Caco-2 (cell line): ENCODE measurements at regions not wholly inside any gene's neighbourhood (a gene's known extent, or its start where the extent isn't known, plus 50 kb on each side); places are given as distances from the start of the nearest gene placed in this dataset.

Experiments
- BruUV-seq: library from RNA; stranded (reverse); fragments of 400-500 nt; replicated peaks from 2 replicates; lab custom pipeline; 2021; lab: Mats Ljungman, UMichigan
- CTCF ChIA-PET: fragments of 300-600 bp; sonication (Branson Sonifier 250); formaldehyde crosslinking; loops from one replicate; lab custom pipeline; 2022; ENCODE audit warnings: antibody characterized with exemption; lab: Charles Lee
- POLR2A ChIA-PET: fragments of 300-600 bp; sonication (Branson Sonifier 250); formaldehyde crosslinking; loops from one replicate; lab custom pipeline; 2022; ENCODE audit warnings: antibody characterized with exemption; lab: Charles Lee
- DNase-seq, 2 experiments: peaks; one replicate each; pipeline versions ENCODE4 v3.0.0 to v3.0.0-alpha.2; 2020 to 2022
- H3K27me3 ChIP-seq: replicated peaks from 2 replicates; pipeline ENCODE4 v1.6.0; 2011; ENCODE audit warnings: low read length; ENCODE audit not compliant: control insufficient read depth, insufficient read depth
- H3K36me3 ChIP-seq: 2 replicates; pipeline ENCODE4 v1.5.1; 2011; ENCODE audit warnings: low read length; ENCODE audit not compliant: control insufficient read depth, insufficient read depth
- H3K4me1 ChIP-seq: fragments of 250-450 bp; sonication (Bioruptor Pico); 2 replicates; pipeline ENCODE4 v1.5.1; 2020; ENCODE audit warnings: mild to moderate bottlenecking
- H3K4me3 ChIP-seq: 2 replicates; pipeline ENCODE4 v1.5.1; 2011; ENCODE audit warnings: low read depth, mild to moderate bottlenecking, control low read depth, low read length
- H3K9me3 ChIP-seq: fragments of 250-450 bp; sonication (Bioruptor Pico); 2 replicates; pipeline ENCODE4 v1.5.1; 2020; ENCODE audit warnings: mild to moderate bottlenecking, moderate library complexity
- H3K27ac Mint-ChIP-seq: one replicate; pipeline ENCODE4 v1.8.0; 2022; ENCODE audit warnings: mixed read lengths; ENCODE audit not compliant: unreplicated experiment
- H3K27me3 Mint-ChIP-seq: one replicate; pipeline ENCODE4 v1.8.0; 2022; ENCODE audit warnings: mixed read lengths; ENCODE audit not compliant: insufficient read depth, unreplicated experiment
- H3K36me3 Mint-ChIP-seq: one replicate; pipeline ENCODE4 v1.8.0; 2022; ENCODE audit warnings: mild to moderate bottlenecking, mixed read lengths; ENCODE audit not compliant: insufficient read depth, unreplicated experiment
- H3K4me1 Mint-ChIP-seq: one replicate; pipeline ENCODE4 v1.8.0; 2022; ENCODE audit warnings: low read depth, mixed read lengths; ENCODE audit not compliant: unreplicated experiment
- H3K4me3 Mint-ChIP-seq: one replicate; pipeline ENCODE4 v1.8.0; 2022; ENCODE audit warnings: mild to moderate bottlenecking, moderate library complexity, mixed read lengths; ENCODE audit not compliant: unreplicated experiment
- H3K9me3 Mint-ChIP-seq: one replicate; pipeline ENCODE4 v1.8.0; 2022; ENCODE audit warnings: mixed read lengths; ENCODE audit not compliant: unreplicated experiment
- intact Hi-C: fragments of 100-400 bp; cut with micrococcal nuclease; formaldehyde crosslinking; loops from one replicate; pipeline ENCODE4 v1.10.0; 2022; ENCODE audit not compliant: unreplicated experiment
- TF ChIP-seq, protein P1 (sequence below), 2 experiments: fragments of 200-600 bp in 1 of 2; IDR thresholded peaks; 1 replicate in 1 of 2; 2 replicates in 1 of 2; pipeline versions ENCODE4 v1.5.1 to v1.8.0; 2011 to 2022; ENCODE audit warnings: antibody characterized with exemption in 1 of 2, control low read depth in 1 of 2, inconsistent platforms in 1 of 2, low read depth in 1 of 2, low read length in 1 of 2, mild to moderate bottlenecking in 1 of 2, moderate library complexity in 1 of 2; ENCODE audit not compliant: insufficient read depth in 1 of 2, severe bottlenecking in 1 of 2, unreplicated experiment in 1 of 2

DNA sequence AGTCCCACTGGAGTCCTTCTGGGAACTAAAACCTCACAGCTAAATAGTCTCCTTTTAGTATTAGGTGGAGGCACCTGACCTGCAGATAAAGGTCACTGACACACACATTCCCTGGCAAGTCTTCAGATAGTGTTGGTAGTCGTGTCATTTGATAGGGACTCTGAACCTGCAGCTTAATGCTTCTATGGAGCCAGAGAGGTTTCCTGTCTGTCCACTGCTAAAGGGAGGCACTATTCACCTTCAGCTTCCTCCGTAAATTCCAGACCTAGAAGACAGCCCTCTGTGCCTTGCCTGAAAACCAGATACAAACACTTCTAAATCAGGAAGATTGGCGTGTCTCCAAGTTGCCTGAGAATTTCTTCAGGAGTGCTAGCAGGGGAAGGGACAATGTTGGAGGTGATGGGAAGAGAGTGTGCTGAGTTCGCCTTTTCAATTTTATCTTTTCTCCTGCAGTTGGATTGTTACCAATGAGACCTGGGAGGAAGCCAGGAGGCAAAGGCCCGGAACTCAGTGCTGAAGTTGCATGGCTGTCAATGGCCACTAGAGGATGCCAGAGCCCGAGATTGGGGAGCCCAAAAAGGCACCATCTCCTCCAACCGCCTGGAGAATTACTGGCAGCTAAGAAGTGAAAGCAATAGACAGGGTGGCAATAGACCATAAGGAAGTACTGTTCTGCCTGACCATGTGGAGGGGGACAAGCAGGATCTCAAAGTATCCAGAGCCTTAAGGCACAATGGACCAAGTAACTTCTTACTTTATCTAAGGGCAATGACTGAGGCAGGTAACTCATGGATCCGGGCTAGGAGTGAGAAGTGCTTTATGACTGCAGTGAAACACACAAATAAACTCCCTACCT, 81.6 kb upstream of the SCAF11 start:
- H3K4me3 ChIP-seq: no peak overlapping the region
- Mint-ChIP-seq H3K27ac (no peak overlapping the region), H3K36me3 (no peaks in the 10 kb centered on the region), H3K9me3 (no peaks in the 10 kb centered on the region), H3K4me1 (peaks cover 6% of the 10 kb centered on the region), H3K27me3 (peaks cover 2% of the 10 kb centered on the region), H3K4me3 (no peak overlapping the region)
- BruUV-seq: no TSS peak
- POLR2A ChIA-PET: no interaction called here
- peak; percentile 68 to 72 for DNase-seq
- H3K27me3 ChIP-seq: no peaks in the 10 kb centered on the region; the same call in 1 of the 2 replicates
- CTCF ChIA-PET: interaction anchor here (0.7 kb wide), 1 partner anchor 589 kb away, joined by 3 read pairs; no protein-coding TSS in a partner anchor
- TF ChIP-seq, protein P1, sequence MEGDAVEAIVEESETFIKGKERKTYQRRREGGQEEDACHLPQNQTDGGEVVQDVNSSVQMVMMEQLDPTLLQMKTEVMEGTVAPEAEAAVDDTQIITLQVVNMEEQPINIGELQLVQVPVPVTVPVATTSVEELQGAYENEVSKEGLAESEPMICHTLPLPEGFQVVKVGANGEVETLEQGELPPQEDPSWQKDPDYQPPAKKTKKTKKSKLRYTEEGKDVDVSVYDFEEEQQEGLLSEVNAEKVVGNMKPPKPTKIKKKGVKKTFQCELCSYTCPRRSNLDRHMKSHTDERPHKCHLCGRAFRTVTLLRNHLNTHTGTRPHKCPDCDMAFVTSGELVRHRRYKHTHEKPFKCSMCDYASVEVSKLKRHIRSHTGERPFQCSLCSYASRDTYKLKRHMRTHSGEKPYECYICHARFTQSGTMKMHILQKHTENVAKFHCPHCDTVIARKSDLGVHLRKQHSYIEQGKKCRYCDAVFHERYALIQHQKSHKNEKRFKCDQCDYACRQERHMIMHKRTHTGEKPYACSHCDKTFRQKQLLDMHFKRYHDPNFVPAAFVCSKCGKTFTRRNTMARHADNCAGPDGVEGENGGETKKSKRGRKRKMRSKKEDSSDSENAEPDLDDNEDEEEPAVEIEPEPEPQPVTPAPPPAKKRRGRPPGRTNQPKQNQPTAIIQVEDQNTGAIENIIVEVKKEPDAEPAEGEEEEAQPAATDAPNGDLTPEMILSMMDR (IDR thresholded peaks at IDR 0.05; ENCODE audit: insufficient read depth in 1 of 2, low read depth in 1 of 2, low read length in 1 of 2, severe bottlenecking in 1 of 2, unreplicated experiment in 1 of 2): peak; percentile 92 to 96
- H3K36me3 ChIP-seq: no peaks in the 10 kb centered on the region
- H3K4me1 ChIP-seq: no peaks in the 10 kb centered on the region
- H3K9me3 ChIP-seq: 0 out of 2 replicates have a peak, but pooled peaks cover 3% of the 10 kb centered on the region
- intact Hi-C loops: loop anchor here (1.0 to 10.0 kb wide), 2 partner anchors 82 to 113 kb away; partner anchors contain the start of gene SCAF11

DNA sequence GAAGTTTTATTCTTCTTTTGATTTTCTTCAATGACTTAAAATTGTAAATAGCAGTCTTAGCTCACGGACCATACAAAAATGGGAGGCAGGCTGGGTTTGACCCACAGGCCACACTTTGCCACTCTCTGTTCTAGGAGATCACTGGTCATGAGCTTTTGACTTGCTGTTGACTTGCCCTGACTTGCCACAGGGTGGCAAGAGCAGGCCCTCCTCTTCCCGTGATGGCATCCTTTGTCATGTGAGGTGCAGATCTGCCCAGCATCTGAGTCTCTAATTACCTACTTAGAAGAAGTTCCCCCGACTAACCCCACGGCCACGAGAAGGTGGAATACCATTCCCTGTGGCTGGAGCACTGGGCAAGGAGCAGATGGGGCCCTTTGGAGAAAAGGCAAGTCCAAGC, 81.0 kb upstream of the SCAF11 start:
- H3K4me1 Mint-ChIP-seq: peaks cover 6% of the 10 kb centered on the region
- H3K4me3 Mint-ChIP-seq: no peak overlapping the region
- H3K36me3 Mint-ChIP-seq: no peaks in the 10 kb centered on the region
- Histone ChIP-seq H3K4me3 (no peak overlapping the region), H3K4me1 (no peaks in the 10 kb centered on the region), H3K36me3 (no peaks in the 10 kb centered on the region), H3K27me3 (no peaks in the 10 kb centered on the region; the same call in 1 of the 2 replicates), H3K9me3 (no peaks in the 10 kb centered on the region)
- ChIA-PET POLR2A (no interaction called here), CTCF (interaction anchor here (0.7 kb wide), 1 partner anchor 590 kb away, joined by 3 read pairs; no protein-coding TSS in a partner anchor)
- peaks cover 2% of the 10 kb centered on the region for H3K27me3 Mint-ChIP-seq
- BruUV-seq: no TSS peak
- TF ChIP-seq, protein P1 (IDR thresholded peaks at IDR 0.05; ENCODE audit: insufficient read depth in 1 of 2, low read depth in 1 of 2, low read length in 1 of 2, severe bottlenecking in 1 of 2, unreplicated experiment in 1 of 2): peak in 1 of 2 experiments; percentile 6
- no peak overlapping the region for H3K27ac Mint-ChIP-seq
- no peak for DNase-seq
- no peaks in the 10 kb centered on the region for H3K9me3 Mint-ChIP-seq
- intact Hi-C loops: loop anchor here (10.0 kb wide), 1 partner anchor 113 kb away; no protein-coding TSS in a partner anchor

DNA sequence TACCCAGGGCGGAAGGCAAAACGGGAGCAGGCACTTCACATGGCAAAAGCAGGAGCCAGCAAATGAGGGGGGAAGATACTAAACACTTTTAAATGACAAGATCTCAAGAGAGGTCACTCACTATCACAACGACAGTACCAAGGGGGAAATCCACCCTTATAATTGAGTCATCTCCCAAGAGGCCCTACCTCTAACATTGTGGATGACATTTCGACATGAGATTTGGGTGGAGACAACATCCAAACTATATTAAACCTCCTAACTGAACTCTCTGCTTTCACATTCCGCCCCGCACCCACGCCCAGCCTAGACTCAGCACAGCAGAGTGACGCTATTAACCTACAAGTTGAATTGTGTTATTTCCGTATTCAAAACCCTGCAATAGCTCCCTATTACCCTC, 76.7 kb upstream of the SCAF11 start:
- no peak for DNase-seq
- H3K9me3 Mint-ChIP-seq: no peaks in the 10 kb centered on the region
- H3K36me3 Mint-ChIP-seq: no peaks in the 10 kb centered on the region
- no peak overlapping the region for H3K4me3 ChIP-seq
- no peaks in the 10 kb centered on the region for H3K27me3 Mint-ChIP-seq
- BruUV-seq: no TSS peak
- POLR2A ChIA-PET: no interaction called here
- no peaks in the 10 kb centered on the region for H3K4me1 ChIP-seq
- intact Hi-C loops: no loop called here
- no peaks in the 10 kb centered on the region for H3K27me3 ChIP-seq
- H3K36me3 ChIP-seq: no peaks in the 10 kb centered on the region
- no peak overlapping the region for H3K4me3 Mint-ChIP-seq
- no peaks in the 10 kb centered on the region for H3K9me3 ChIP-seq
- CTCF ChIA-PET: no interaction called here
- TF ChIP-seq, protein P1 (IDR thresholded peaks at IDR 0.05; ENCODE audit: insufficient read depth in 1 of 2, low read depth in 1 of 2, low read length in 1 of 2, severe bottlenecking in 1 of 2, unreplicated experiment in 1 of 2): no peak
- H3K27ac Mint-ChIP-seq: no peak overlapping the region
- H3K4me1 Mint-ChIP-seq: peaks cover 2% of the 10 kb centered on the region
